ENCODE measurements at regions not wholly inside any gene's neighbourhood (a gene's known extent, or its start where the extent isn't known, plus 50 kb on each side); places are given as distances from the start of the nearest gene placed in this dataset.

DNA sequence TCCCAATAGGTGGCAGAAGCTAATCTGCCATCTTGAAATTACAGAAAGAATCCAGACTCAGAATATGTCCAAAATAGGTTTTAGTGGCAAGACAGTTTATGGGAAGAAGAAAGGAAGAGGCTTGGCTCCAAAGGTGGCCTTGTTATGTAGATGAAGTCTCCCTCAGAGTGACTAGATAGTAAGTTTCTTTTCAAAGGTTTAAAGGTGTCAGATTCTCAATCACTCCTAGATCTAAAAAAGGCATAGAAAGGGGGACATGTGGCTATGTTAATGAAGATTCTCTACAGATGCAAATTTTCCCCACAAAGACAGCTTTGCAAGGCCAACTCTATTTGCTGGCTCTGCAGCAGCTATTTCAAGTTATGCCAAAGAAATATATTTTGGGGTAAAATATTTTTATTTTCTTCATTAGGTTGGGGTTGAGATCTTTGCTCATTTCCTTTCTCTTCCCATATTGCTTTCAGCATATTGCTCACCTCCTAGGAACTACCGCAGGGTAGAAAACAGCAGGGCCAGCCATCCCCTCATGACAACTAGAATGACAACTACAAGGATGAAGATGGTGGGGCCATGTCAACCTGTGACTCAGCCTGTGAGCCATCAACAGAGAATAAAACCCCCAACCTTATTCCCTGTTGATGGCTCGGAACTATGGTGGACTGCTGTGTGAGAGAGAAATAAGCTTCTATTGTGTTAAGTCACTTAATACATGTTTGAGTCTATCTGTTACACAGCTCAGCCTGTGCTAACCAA lies 274.0 kb upstream of the GALNT17 start:
- DNase-seq: no peak
- Mint-ChIP-seq H3K4me3 (ENCODE audit: unreplicated experiment) (no peak overlapping the region), H3K27me3 (ENCODE audit: unreplicated experiment) (no peaks in the 10 kb centered on the region), H3K36me3 (ENCODE audit: unreplicated experiment) (no peaks in the 10 kb centered on the region), H3K27ac (ENCODE audit: unreplicated experiment) (no peak overlapping the region), H3K9me3 (ENCODE audit: unreplicated experiment) (no peaks in the 10 kb centered on the region), H3K4me1 (ENCODE audit: low read depth, unreplicated experiment) (no peaks in the 10 kb centered on the region)
- TF ChIP-seq, protein P1, sequence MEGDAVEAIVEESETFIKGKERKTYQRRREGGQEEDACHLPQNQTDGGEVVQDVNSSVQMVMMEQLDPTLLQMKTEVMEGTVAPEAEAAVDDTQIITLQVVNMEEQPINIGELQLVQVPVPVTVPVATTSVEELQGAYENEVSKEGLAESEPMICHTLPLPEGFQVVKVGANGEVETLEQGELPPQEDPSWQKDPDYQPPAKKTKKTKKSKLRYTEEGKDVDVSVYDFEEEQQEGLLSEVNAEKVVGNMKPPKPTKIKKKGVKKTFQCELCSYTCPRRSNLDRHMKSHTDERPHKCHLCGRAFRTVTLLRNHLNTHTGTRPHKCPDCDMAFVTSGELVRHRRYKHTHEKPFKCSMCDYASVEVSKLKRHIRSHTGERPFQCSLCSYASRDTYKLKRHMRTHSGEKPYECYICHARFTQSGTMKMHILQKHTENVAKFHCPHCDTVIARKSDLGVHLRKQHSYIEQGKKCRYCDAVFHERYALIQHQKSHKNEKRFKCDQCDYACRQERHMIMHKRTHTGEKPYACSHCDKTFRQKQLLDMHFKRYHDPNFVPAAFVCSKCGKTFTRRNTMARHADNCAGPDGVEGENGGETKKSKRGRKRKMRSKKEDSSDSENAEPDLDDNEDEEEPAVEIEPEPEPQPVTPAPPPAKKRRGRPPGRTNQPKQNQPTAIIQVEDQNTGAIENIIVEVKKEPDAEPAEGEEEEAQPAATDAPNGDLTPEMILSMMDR (IDR thresholded peaks at IDR 0.05; ENCODE audit: partially characterized antibody, unreplicated experiment): no peak

DNA sequence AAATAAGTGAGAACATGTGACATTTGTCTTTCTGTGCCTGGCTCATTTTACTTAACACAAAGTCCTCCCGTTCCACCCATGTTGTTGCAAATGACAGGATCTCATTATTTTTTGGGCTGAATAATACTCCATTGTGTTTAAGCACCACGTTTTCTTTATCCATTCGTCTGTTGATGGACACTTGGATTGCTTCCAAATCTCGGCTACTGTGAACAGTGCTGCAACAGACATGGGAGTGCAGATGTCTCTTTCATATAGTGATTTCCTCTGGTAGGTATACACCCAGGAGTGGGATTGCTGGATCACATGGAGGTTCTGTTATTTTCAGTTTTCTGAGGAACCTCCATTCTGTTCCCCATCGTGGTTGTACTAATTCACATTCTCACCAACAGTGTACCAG lies 264.4 kb upstream of the GALNT17 start:
- Mint-ChIP-seq H3K4me3 (ENCODE audit: unreplicated experiment) (no peak overlapping the region), H3K4me1 (ENCODE audit: low read depth, unreplicated experiment) (no peaks in the 10 kb centered on the region), H3K36me3 (ENCODE audit: unreplicated experiment) (peaks cover 12% of the 10 kb centered on the region), H3K27ac (ENCODE audit: unreplicated experiment) (peak overlapping the region; percentile 40), H3K9me3 (ENCODE audit: unreplicated experiment) (peaks cover 2% of the 10 kb centered on the region), H3K27me3 (ENCODE audit: unreplicated experiment) (no peaks in the 10 kb centered on the region)
- TF ChIP-seq, protein P1 (IDR thresholded peaks at IDR 0.05; ENCODE audit: partially characterized antibody, unreplicated experiment): no peak
- DNase-seq: no peak

DNA sequence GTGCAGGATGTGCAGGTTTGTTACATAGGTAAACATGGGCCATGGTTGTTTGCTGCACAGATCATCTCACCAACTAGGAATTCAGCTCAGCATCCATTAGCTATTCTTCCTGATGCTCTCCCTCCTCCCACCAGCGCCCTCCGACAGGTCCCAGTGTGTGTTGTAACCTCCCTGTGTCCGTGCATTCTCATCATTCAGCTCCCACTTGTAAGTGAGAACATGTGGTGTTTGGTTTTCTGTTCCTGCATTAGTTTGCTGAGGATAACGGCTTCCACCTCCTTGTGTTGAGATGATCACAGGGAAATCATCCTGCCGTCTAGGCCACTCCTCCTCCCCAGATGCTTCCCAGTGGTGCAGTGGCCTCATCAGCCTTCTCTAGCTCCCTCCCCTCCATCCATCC lies 261.6 kb upstream of the GALNT17 start:
- DNase-seq: no peak
- no peaks in the 10 kb centered on the region for H3K4me1 Mint-ChIP-seq (ENCODE audit: low read depth, unreplicated experiment)

DNA sequence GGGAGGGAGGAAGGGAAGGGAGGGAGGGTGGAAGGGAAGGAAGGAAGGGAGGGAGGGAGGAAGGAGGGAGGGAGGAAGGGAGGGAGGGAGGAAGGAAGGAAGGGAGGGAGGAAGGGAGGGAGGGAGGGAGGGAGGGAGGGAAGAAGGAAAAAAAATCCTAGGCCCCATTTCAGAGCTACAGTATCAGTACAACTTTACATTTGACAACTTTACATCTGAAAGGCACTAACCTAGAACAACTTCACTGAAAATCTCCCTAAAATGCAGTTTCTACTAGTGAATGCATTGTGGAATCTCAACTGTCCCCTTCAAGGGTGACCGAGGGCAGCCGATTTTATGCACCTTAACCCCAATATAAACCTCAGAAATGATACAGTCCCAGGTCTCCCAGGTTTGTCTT lies 259.8 kb upstream of the GALNT17 start:
- no peaks in the 10 kb centered on the region for H3K27me3 Mint-ChIP-seq (ENCODE audit: unreplicated experiment)
- TF ChIP-seq, protein P1 (IDR thresholded peaks at IDR 0.05; ENCODE audit: partially characterized antibody, unreplicated experiment): no peak
- H3K36me3 Mint-ChIP-seq (ENCODE audit: unreplicated experiment): no peaks in the 10 kb centered on the region
- H3K27ac Mint-ChIP-seq (ENCODE audit: unreplicated experiment): no peak overlapping the region
- no peak overlapping the region for H3K4me3 Mint-ChIP-seq (ENCODE audit: unreplicated experiment)
- H3K4me1 Mint-ChIP-seq (ENCODE audit: low read depth, unreplicated experiment): no peaks in the 10 kb centered on the region
- DNase-seq: no peak
- H3K9me3 Mint-ChIP-seq (ENCODE audit: unreplicated experiment): peaks cover 5% of the 10 kb centered on the region

More for the DNA sequence above, 261.6 kb upstream of the GALNT17 start:
- TF ChIP-seq, protein P1 (IDR thresholded peaks at IDR 0.05; ENCODE audit: partially characterized antibody, unreplicated experiment): no peak
- Mint-ChIP-seq H3K4me3 (ENCODE audit: unreplicated experiment) (no peak overlapping the region), H3K27ac (ENCODE audit: unreplicated experiment) (no peak overlapping the region), H3K9me3 (ENCODE audit: unreplicated experiment) (peaks cover 4% of the 10 kb centered on the region), H3K36me3 (ENCODE audit: unreplicated experiment) (no peaks in the 10 kb centered on the region), H3K27me3 (ENCODE audit: unreplicated experiment) (no peaks in the 10 kb centered on the region)

DNA sequence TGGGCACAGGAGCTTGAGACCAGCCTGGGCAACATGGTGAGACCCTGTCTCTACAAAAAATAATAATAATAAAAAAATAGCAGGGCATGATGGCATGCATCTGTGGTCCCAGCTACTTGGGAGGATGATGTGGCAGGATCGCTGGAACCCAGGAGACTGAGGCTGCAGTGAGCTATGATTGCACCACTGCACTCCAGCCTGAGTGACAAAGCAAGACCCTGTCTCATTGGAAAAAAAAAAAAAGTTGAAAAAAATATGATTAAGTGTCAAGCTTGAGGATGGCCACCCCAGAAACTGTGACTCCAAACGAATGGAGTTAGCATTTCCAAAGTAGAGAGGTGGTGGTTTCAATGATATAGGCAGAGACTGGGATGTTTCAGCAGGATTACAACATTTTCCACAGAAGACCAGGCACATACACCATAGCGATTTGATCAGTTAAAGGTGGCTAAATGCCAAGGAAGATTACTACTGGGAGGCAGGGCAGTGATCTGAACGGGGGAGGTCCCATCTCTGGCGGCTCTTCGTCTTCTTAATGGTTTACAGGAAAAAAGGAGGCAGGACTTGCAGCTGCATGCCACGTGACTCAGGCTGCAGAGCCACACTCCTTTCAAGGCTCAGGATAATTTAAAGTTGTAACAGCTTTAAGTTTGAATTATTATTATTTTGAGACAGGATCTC lies 250.6 kb upstream of the GALNT17 start:
- Mint-ChIP-seq H3K27ac (ENCODE audit: unreplicated experiment) (no peak overlapping the region), H3K4me1 (ENCODE audit: low read depth, unreplicated experiment) (no peaks in the 10 kb centered on the region), H3K27me3 (ENCODE audit: unreplicated experiment) (no peaks in the 10 kb centered on the region), H3K9me3 (ENCODE audit: unreplicated experiment) (peaks cover 6% of the 10 kb centered on the region), H3K4me3 (ENCODE audit: unreplicated experiment) (no peak overlapping the region), H3K36me3 (ENCODE audit: unreplicated experiment) (no peaks in the 10 kb centered on the region)
- DNase-seq: no peak
- TF ChIP-seq, protein P1 (IDR thresholded peaks at IDR 0.05; ENCODE audit: partially characterized antibody, unreplicated experiment): no peak
